Stimulated activated memory B cell treated with anti-CD40 and anti-IgM and Interleukin-4, amounts not matched to agents 10 μg/mL and 1 μg/mL and 100 μg/mL, for 72 hours (primary cell): ENCODE measurements at regions not wholly inside any gene's neighbourhood (a gene's known extent, or its start where the extent isn't known, plus 50 kb on each side); places are given as distances from the start of the nearest gene placed in this dataset.
A peak's percentile ranks its signal among the peaks of the same experiment; 100 is the strongest.
"Not testable (repeated sequence)": the region's sequence is repeated elsewhere in the genome, so short reads cannot be mapped to it uniquely, and the experiment has no call there.

Experiments
- ATAC-seq: fragments of 150-1000 bp; cut with Tn5 transposase; 2 replicates; pipeline ENCODE4 v1.10.0; 2021
- H3K27ac Mint-ChIP-seq: one replicate; pipeline ENCODE4 v1.8.0; 2022; ENCODE audit warnings: mild to moderate bottlenecking, mixed read lengths
- H3K27me3 Mint-ChIP-seq: one replicate; pipeline ENCODE4 v1.8.0; 2022; ENCODE audit warnings: mixed read lengths
- H3K36me3 Mint-ChIP-seq: one replicate; pipeline ENCODE4 v1.8.0; 2022; ENCODE audit warnings: mixed read lengths
- H3K4me1 Mint-ChIP-seq: one replicate; pipeline ENCODE4 v1.8.0; 2022; ENCODE audit warnings: mixed read lengths
- H3K4me3 Mint-ChIP-seq: one replicate; pipeline ENCODE4 v1.8.0; 2022; ENCODE audit warnings: mild to moderate bottlenecking, moderate library complexity, mixed read lengths
- H3K9me3 Mint-ChIP-seq: one replicate; pipeline ENCODE4 v1.8.0; 2022; ENCODE audit warnings: mixed read lengths

DNA sequence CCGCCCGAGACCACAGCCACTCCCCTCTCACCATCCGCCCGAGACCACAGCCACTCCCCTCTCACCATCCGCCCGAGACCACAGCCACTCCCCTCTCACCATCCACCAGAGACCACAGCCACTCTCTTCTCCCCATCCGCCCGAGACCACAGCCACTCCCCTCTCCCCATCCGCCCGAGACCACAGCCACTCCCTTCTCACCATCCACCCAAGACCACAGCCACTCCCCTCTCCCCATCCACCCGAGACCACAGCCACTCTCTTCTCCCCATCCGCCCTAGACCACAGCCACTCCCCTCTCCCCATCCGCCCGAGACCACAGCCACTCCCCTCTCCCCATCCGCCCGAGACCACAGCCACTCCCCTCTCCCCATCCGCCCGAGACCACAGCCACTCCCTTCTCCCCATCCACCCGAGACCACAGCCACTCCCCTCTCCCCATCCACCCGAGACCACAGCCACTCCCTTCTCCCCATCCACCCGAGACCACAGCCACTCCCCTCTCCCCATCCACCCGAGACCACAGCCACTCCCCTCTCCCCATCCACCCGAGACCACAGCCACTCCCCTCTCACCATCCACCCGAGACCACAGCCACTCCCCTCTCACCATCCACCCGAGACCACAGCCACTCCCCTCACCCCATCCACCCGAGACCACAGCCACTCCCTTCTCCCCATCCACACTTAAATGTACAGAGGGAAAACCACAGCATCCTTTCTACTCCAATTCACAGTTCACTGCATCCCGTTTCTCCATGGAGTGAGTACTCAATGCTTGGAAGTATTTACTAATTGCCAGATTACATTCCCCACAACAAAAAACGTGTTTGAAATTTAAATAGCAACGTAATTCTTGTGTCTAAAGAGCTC lies 83.5 kb upstream of the SFSWAP start:
- not testable (repeated sequence) for H3K4me3 Mint-ChIP-seq, H3K27me3 Mint-ChIP-seq, H3K9me3 Mint-ChIP-seq, ATAC-seq, H3K27ac Mint-ChIP-seq, H3K36me3 Mint-ChIP-seq
- peaks cover 12% of the 10 kb centered on the region for H3K4me1 Mint-ChIP-seq

DNA sequence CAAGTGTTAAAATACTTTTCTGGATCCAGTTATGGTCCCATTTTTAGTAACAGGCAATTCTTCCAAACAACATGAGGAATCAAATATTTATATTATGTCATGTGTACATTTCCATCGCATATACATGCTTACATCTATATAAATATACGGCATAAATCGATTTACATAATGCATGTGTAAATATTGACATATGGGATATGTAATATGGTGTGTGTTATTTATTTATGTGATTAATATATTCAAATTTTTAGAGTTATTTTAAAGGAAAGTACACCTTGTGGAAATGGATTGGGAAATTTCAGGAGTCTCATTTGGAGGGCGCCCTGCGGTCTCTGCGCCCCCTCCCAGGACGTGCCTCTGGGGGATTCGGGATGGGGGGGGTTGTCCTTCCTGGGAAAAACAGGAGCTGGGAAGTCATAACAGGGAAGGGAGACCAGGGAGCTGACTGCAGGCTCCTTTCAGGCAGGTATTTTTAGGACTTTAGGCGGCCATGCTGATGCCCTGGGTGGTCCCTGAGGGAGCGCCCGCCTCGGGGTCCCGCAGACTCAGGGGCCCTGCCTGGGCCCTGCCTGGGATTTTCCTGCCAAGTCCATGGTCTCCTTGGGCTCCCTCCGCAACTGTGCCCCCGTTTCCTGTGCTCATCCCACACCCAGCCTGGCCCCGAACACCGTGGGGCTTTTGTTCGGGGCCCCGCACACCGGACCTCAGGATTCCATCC lies 82.7 kb upstream of the SFSWAP start:
- Mint-ChIP-seq H3K4me3 (no peak overlapping the region), H3K27ac (no peak overlapping the region), H3K27me3 (peaks cover 9% of the 10 kb centered on the region), H3K9me3 (peaks cover 6% of the 10 kb centered on the region), H3K4me1 (peaks cover 12% of the 10 kb centered on the region), H3K36me3 (no peaks in the 10 kb centered on the region)
- no peak for ATAC-seq

DNA sequence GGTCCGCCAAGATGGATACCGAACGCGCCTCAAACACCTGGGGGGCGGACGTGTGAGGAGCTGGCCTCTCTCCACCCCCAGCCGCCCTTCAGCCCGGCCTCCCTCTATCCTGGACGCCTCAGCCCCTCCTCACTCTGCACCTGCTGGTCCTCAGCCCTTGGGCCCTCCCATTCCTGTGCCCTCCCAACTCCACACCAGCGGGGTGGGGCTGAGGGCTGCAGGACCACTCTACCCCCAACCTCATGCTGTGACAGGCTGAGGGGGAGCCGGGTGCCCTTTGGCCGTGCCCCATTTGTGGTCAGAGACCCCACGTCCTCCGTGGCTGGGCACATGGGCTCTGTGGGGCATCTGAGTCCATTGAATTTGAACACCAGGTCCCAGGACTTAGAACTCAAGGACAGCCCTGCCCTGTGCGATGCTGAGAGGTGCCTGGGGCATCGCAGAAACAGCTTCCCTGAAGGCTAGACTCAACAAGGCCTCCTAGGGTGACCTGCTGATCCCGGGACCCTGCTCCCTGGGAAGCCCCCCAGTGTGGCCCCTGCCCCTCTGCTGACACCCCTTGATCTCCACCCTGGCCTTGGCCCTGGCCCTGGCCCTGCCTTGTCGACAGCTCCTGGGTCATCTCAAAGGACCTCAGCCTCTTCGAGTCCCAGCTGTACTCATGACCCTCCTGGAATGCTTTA lies 82.0 kb upstream of the SFSWAP start:
- Mint-ChIP-seq H3K27me3 (peaks cover 9% of the 10 kb centered on the region), H3K36me3 (no peaks in the 10 kb centered on the region), H3K27ac (no peak overlapping the region), H3K4me1 (peaks cover 12% of the 10 kb centered on the region), H3K4me3 (no peak overlapping the region), H3K9me3 (peaks cover 6% of the 10 kb centered on the region)
- peak; percentile 36 for ATAC-seq

DNA sequence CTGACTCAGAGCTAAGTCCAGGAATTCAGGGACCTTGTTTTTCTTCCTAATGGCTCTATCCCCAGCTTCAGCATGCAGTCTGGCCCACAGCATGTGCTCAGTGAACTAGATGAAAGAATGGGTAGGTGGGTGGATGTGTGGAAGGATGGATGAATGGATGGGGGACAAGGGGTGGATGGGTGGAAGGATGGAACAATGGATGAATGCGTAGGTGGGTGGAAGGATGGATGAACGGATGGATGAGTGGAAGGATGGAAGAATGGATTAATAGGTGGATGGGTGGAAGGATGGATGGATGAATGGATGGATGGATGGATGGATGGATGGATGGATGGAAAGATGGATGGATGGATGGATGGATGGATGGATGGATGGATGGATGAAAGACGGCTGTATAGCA lies 79.7 kb upstream of the SFSWAP start:
- peaks cover 8% of the 10 kb centered on the region for H3K4me1 Mint-ChIP-seq

DNA sequence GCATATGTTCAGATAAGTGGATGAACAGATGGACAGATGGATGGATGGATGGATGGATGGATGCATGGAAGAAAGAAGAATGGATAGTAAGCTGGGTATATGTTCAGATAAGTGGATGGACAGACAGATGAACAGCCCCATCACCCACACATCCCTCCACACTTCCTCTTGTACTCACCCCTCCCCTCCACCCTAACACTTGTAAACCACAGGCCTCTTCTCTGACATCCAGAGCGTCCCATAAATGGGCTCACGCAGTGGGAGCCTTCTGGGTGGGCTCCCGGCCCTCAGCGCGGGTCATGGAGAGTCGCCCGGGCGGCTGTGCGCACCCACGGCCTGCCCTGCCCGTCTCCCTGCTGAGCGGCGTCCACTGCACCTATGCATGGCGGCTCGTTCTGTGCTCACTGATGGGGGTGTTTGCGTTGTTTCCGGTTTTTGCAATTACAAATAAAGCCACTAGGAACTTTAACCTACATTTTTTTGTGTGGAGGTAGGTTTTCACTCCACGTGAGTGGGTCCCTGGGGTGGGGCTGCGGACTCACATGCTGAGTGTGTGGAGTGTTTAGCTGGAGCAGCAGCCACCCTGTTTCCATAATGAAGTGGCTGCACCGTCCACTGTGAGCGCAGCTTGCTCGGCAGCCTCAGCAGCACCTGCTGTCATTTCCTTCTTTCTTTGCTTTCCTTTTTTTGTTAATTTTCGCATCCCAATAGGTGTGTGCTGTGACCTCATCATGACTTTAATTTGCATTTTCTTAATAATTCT lies 78.8 kb upstream of the SFSWAP start:
- not testable (repeated sequence) for ATAC-seq, H3K4me3 Mint-ChIP-seq, H3K9me3 Mint-ChIP-seq, H3K27ac Mint-ChIP-seq, H3K4me1 Mint-ChIP-seq, H3K36me3 Mint-ChIP-seq
- H3K27me3 Mint-ChIP-seq = peaks cover 34% of the 10 kb centered on the region

More for the DNA sequence above, 79.7 kb upstream of the SFSWAP start:
- no peaks in the 10 kb centered on the region for H3K36me3 Mint-ChIP-seq
- peaks cover 6% of the 10 kb centered on the region for H3K9me3 Mint-ChIP-seq
- no peak overlapping the region for H3K4me3 Mint-ChIP-seq
- H3K27ac Mint-ChIP-seq = no peak overlapping the region
- peaks cover 30% of the 10 kb centered on the region for H3K27me3 Mint-ChIP-seq
- ATAC-seq = no peak

DNA sequence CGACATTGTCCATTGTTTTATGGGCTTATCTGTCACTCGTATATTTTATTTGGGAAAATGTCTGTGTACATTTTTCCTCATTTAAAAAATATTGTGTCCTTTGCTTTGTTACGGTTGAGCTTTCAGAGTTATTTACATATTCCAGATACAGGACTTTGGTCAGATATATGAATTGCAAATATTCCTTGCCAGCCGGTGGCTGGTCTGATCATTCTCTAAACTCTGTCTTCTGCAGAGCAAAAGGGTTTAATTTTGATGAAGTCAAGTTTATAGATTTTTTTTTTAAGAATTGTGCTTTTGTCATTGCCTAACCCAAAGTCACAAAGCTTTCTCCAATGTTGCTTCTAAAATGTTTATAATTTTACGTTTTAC lies 78.3 kb upstream of the SFSWAP start:
- not testable (repeated sequence) for ATAC-seq, H3K27ac Mint-ChIP-seq, H3K9me3 Mint-ChIP-seq, H3K36me3 Mint-ChIP-seq, H3K4me1 Mint-ChIP-seq, H3K4me3 Mint-ChIP-seq
- peaks cover 36% of the 10 kb centered on the region for H3K27me3 Mint-ChIP-seq

DNA sequence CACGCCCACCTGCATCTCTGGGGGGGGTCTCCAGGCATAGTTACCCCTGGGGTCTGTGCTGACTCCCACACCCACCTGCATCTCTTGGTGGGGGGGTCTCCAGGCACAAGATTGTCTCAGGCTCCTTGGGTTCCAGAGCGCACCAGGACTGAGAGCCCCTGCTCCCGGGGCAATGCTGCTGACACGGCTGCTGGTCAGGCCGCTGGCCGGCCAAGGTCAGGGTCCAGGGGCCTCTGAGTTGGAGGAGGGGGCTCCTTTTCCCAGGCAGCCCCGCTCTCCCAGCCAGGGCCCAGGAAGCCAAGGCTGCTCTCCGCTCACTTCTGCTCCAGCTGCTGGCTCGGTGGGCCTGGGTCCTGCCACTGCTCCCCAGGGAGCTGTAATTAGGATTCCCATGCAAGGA lies 77.3 kb upstream of the SFSWAP start:
- not testable (repeated sequence) for ATAC-seq

DNA sequence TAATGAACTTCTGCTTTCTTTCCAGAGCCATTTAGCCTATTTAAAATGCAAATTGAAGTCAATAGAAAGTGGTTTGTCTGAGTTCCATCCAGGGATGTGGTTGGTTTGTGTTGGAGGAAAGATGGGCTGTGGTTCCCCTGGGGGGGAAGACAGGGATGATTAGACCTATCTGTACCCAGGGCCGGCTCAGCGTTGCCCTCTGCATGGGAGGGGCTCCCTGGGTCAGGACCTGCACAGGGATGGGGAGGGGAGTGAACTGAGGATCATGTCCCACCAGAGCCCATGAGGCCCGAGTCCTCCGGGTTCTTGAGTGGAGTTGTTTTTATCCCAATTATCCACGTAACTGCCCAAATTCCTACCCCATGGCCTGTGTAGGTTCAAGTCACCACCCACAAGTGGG lies 76.9 kb upstream of the SFSWAP start:
- Mint-ChIP-seq H3K4me3 (no peak overlapping the region), H3K4me1 (peaks cover 6% of the 10 kb centered on the region), H3K36me3 (no peaks in the 10 kb centered on the region), H3K9me3 (no peaks in the 10 kb centered on the region), H3K27me3 (peaks cover 45% of the 10 kb centered on the region), H3K27ac (no peak overlapping the region)
- ATAC-seq = no peak

More for the DNA sequence above, 77.3 kb upstream of the SFSWAP start:
- not testable (repeated sequence) for H3K4me1 Mint-ChIP-seq, H3K36me3 Mint-ChIP-seq, H3K4me3 Mint-ChIP-seq, H3K9me3 Mint-ChIP-seq, H3K27ac Mint-ChIP-seq
- H3K27me3 Mint-ChIP-seq = peaks cover 45% of the 10 kb centered on the region

DNA sequence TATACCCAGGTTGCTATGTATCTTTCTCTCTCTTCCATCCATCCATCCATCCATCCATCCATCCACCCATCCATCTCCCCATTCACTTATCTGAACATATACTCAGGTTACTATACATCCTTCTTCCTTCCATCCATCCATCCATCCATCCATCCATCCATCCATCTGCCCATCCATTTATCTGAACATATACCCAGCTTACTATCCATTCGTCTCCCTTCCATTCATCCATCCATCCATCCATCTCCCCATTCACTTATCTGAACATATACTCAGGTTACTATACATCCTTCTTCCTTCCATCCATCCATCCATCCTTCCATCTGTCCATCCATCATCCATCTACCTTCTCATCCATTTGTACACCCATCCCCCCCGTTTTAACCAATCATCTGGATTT lies 75.9 kb upstream of the SFSWAP start:
- not testable (repeated sequence) for H3K4me1 Mint-ChIP-seq

DNA sequence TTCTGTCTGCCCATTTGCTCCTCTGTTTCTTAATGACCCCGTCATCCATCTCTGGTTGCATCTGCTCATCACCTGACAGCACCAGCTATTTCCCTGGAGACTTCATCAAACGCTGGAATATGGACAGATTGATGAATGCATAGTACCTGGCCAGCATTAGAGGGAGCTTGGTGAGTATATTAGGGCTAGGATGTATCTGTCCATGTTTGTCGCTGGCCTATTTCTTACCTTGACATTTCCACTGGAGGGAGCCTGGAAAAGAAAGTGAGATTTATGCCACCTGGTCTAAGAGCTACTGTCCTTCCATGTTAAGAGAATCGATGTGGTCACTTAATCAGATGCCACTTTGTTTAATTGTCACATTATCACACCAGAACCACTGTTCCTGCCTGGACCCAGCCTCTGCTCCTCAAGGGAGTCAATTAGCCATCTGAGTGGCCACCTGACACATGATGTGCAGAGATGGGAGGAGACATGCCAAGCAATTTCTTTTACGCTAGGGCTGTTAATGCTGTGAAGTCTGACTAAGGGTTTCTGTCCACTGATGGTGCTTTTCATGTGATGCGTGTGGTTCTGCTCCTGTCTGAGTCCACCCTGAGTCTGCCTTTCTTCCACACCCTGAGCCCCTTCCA lies 75.3 kb upstream of the SFSWAP start:
- no peak overlapping the region for H3K4me3 Mint-ChIP-seq
- H3K27ac Mint-ChIP-seq = no peak overlapping the region
- H3K27me3 Mint-ChIP-seq = peaks cover 45% of the 10 kb centered on the region
- no peaks in the 10 kb centered on the region for H3K9me3 Mint-ChIP-seq
- ATAC-seq = no peak
- H3K4me1 Mint-ChIP-seq = no peaks in the 10 kb centered on the region
- H3K36me3 Mint-ChIP-seq = no peaks in the 10 kb centered on the region

More for the DNA sequence above, 75.9 kb upstream of the SFSWAP start:
- H3K27ac Mint-ChIP-seq, H3K4me3 Mint-ChIP-seq, ATAC-seq, H3K36me3 Mint-ChIP-seq, H3K9me3 Mint-ChIP-seq: not testable (repeated sequence)
- peaks cover 45% of the 10 kb centered on the region for H3K27me3 Mint-ChIP-seq

DNA sequence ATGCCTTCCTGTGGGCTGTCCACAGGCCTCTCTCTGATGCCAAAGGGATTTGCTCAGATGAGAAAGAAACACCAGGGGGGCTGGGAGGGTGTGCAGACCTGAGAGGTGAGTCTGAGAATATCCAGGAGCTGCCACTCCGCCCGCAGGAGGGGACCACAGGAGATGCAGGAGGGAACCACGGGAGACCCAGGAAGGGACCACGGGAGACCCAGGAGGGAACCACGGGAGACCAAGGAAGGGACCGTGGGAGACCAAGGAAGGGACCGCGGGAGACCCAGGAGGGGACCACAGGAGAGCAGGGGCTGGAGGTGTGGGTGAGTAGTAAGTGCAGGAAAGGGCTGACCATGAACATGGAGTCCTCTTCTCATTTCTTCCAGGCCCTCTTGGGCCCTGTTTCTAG lies 74.6 kb upstream of the SFSWAP start:
- Mint-ChIP-seq H3K36me3 (no peaks in the 10 kb centered on the region), H3K4me3 (no peak overlapping the region), H3K27me3 (peaks cover 40% of the 10 kb centered on the region), H3K9me3 (no peaks in the 10 kb centered on the region), H3K27ac (no peak overlapping the region), H3K4me1 (no peaks in the 10 kb centered on the region)
- ATAC-seq = no peak

DNA sequence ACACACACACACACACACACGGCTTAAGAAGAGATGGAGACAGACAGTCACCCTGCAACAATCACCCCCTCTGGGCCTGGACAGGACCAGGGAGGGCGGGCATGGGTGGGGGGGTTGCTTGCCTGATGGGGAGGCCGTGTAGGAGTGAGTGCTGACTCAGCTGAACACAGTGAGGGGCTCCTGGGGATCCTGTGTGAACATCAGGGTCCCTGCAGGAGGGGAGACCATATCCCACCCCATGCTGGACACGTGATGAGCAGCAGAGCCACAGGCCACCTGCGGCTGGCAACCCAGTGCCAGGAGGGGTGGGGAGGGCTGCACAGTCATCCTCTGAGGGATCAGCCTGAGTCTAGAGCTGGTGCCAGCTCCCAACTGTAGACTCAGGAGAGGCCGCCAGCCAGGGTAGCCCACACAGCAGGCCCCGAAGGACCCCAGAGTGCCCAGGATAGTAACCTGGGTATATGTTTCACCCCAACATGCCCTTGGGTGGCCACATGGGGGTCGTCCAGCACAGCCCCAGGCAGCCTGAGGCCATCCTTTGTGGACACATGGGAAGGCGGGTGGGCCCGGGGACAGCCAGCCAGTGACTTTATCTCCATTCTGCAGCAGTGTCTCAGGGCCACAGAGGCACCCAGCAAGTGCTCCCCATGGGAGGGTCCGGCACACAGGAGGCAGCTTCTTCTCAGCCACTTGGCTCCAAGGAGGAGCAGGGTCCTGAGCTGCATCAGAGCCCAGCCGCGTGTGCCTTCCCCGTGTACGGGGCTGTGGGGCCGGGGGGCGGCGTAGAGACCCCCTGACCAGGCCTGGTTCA lies 73.7 kb upstream of the SFSWAP start:
- H3K27ac Mint-ChIP-seq = no peak overlapping the region
- H3K4me3 Mint-ChIP-seq = no peak overlapping the region
- H3K9me3 Mint-ChIP-seq = no peaks in the 10 kb centered on the region
- no peaks in the 10 kb centered on the region for H3K4me1 Mint-ChIP-seq
- peaks cover 36% of the 10 kb centered on the region for H3K27me3 Mint-ChIP-seq
- H3K36me3 Mint-ChIP-seq = no peaks in the 10 kb centered on the region
- no peak for ATAC-seq

DNA sequence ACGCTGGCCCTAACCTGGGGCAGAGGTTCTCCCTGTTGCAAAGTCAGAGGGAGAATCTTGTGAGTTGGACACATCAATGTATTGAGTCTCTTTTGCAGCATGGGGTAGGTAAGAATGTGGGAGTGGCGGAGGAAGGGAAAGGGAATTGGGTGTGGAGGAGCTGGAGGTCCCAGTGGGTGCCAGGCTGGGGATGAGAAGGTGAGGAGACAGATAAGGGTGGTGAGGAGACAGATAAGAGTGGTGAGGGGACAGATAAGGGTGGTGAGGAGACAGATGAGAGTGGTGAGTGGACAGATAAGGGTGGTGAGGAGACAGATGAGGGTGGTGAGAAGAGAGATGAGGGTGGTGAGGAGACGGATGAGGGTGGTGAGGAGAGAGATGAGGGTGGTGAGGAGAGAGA lies 72.9 kb upstream of the SFSWAP start:
- H3K4me1 Mint-ChIP-seq = no peaks in the 10 kb centered on the region
- no peak overlapping the region for H3K27ac Mint-ChIP-seq
- no peaks in the 10 kb centered on the region for H3K36me3 Mint-ChIP-seq
- no peak overlapping the region for H3K4me3 Mint-ChIP-seq
- H3K27me3 Mint-ChIP-seq = peaks cover 41% of the 10 kb centered on the region
- H3K9me3 Mint-ChIP-seq = no peaks in the 10 kb centered on the region
- ATAC-seq = no peak
